Body of pancreas (tissue), 4 donors: ENCODE measurements at regions not wholly inside any gene's neighbourhood (a gene's known extent, or its start where the extent isn't known, plus 50 kb on each side); places are given as distances from the start of the nearest gene placed in this dataset.
"Not testable (repeated sequence)": the region's sequence is repeated elsewhere in the genome, so short reads cannot be mapped to it uniquely, and the experiment has no call there.

ENCODE experiments used
- ATAC-seq: fragments of 150-250 bp; one replicate; pipeline ENCODE4 v1.9.1; 2016
- DNase-seq, 4 donors: peaks; one replicate each; pipeline ENCODE4 v3.0.0-alpha.2; 2019
- H3K27ac ChIP-seq, 4 donors: fragments of 200-600 bp; sonication (generic); 1 replicate in 3 of 4; 2 replicates in 1 of 4; pipeline versions ENCODE4 v1.5.1 to v1.6.1; 2016 to 2019; ENCODE audit warnings: mild to moderate bottlenecking in 1 of 4, mixed read lengths in 1 of 4, moderate library complexity in 1 of 4
- H3K27me3 ChIP-seq, 2 donors: fragments of 200-600 bp; sonication (generic); one replicate each; pipeline ENCODE4 v1.6.0; 2016; ENCODE audit warnings: mild to moderate bottlenecking in 1 of 2
- H3K36me3 ChIP-seq, 2 donors: fragments of 200-600 bp; sonication (generic); replicated peaks in 1 of 2; 2 replicates each; pipeline ENCODE4 v1.5.1; 2016; ENCODE audit warnings: low read depth in 2 of 2; ENCODE audit not compliant: insufficient read depth in 1 of 2
- H3K4me1 ChIP-seq: fragments of 200-600 bp; sonication (generic); one replicate; pipeline ENCODE4 v1.6.0; 2016
- H3K4me3 ChIP-seq, 2 donors: fragments of 200-600 bp; sonication (generic); 1 replicate in 1 of 2; 2 replicates in 1 of 2; pipeline ENCODE4 v1.5.1; 2016 to 2019
- H3K9me3 ChIP-seq, 3 donors: fragments of 200-600 bp; sonication (generic); 1 replicate in 2 of 3; 2 replicates in 1 of 3; pipeline ENCODE4 v1.5.1; 2016
- CTCF ChIP-seq, 7 experiments: fragments of 450-650 bp in 4 of 7; fragments of 200-600 bp in 3 of 7; sonication (generic) in 3 of 7; IDR thresholded peaks; one replicate each; pipeline ENCODE4 v1.5.1; 2016 to 2019; ENCODE audit warnings: antibody characterized with exemption in 7 of 7
- POLR2A ChIP-seq, 3 donors: fragments of 450-650 bp; IDR thresholded peaks; one replicate each; pipeline ENCODE4 v1.6.1; 2016; ENCODE audit warnings: antibody characterized with exemption in 3 of 3, mild to moderate bottlenecking in 2 of 3
- WGBS, 2 donors: methylation state at CpG; one replicate each; pipeline ENCODE4 v1.1.5; 2017; 5-methylcytosine and 5-hydroxymethylcytosine counted together
- intact Hi-C: fragments of 100-400 bp; cut with DNase I; formaldehyde crosslinking; loops from one replicate; pipeline ENCODE4 v1.15.1; 2023

DNA sequence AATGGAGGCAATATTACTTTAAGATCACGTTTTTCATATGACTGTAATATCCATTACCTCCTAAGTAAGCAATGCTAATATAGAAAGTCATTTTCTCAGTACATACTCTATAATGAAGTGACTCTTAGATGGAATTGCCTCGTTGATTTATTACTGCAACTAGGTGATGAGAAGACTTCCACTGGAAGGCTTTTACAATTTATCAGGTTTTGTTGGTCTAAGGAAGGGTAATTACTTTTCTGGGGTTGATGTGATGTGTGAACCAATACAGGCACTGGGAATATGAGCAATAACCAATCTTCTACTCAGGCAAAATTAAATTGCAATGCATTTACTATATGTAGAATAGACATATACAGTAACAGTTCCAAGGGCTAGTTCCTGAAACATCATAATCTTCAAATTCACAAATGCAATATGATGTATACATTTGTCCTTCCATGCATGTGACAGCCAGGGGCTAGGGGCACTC, 635.0 kb downstream of the QKI start:
- H3K27me3 ChIP-seq = no peaks in the 10 kb centered on the region
- TF ChIP-seq CTCF (IDR thresholded peaks at IDR 0.05) = no peak
- TF ChIP-seq POLR2A (IDR thresholded peaks at IDR 0.05) = no peak

GRCh38 chr6:164048840-164049516, 634.5 kb downstream of the QKI start:
- H3K4me3 ChIP-seq = no peak overlapping the region
- no peaks in the 10 kb centered on the region for H3K36me3 ChIP-seq
- DNase-seq (no peak), ATAC-seq (no peak)
- no peaks in the 10 kb centered on the region for H3K27me3 ChIP-seq
- no peak overlapping the region for H3K27ac ChIP-seq
- H3K9me3 ChIP-seq = no peaks in the 10 kb centered on the region
- WGBS, 2 donors = 33 to 37% methylated on average over 6 of the region's 6 CpGs
- H3K4me1 ChIP-seq = no peaks in the 10 kb centered on the region
- TF ChIP-seq POLR2A (IDR thresholded peaks at IDR 0.05) = no peak
- TF ChIP-seq CTCF (IDR thresholded peaks at IDR 0.05) = no peak
- intact Hi-C loops = no loop called here

More for the DNA sequence above, 635.0 kb downstream of the QKI start:
- Histone ChIP-seq H3K9me3 (no peaks in the 10 kb centered on the region), H3K27ac (no peak overlapping the region), H3K36me3 (no peaks in the 10 kb centered on the region), H3K4me3 (no peak overlapping the region), H3K4me1 (no peaks in the 10 kb centered on the region)
- DNase-seq (no peak), ATAC-seq (no peak)
- intact Hi-C loops = no loop called here
- WGBS, 2 donors = 38 to 45% methylated on average over 2 of the region's 2 CpGs

DNA sequence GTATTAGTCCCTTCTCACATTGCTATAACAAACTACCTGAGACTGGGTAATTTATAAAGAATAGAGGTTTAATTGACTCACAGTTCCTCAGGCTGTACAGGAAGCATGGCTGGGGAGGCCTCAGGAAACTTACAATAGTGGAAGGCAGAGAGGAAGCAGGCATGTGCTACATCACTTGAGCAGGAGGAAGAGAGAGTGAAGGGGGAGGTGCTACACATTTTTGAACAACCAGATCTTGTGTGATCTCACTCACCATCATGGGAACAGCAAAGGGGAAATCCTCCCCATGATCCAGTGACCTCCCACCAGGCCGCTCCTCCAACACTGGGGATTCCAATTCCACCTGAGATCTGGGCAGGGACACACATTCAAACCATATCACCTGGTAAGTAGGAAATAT, 630.6 kb downstream of the QKI start:
- TF ChIP-seq POLR2A (IDR thresholded peaks at IDR 0.05) (no peak), CTCF (IDR thresholded peaks at IDR 0.05) (no peak)

DNA sequence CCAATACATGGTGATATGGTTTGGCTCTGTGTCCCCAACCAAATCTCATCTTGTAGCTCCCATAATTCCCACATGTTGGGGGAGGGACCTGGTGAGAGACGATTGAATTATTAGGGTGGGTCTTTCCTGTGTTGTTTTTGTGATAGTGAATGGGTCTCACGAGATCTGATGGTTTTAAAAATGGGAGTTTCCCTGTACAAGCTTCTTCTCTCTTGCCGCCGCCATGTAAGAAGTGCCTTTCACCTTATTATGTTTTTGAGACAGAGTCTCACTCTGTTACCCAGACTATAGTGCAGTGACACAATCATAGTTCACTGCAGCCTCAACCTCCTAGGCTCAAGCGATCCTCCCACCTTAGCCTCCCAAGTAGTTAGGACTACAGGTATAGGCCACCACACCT, 629.1 kb downstream of the QKI start:
- H3K4me1 ChIP-seq, H3K27ac ChIP-seq, intact Hi-C loops, H3K4me3 ChIP-seq, H3K36me3 ChIP-seq, H3K27me3 ChIP-seq, ATAC-seq, H3K9me3 ChIP-seq, DNase-seq: not testable (repeated sequence)
- 63 to 77% methylated on average over 5 of the region's 5 CpGs for WGBS, 2 donors

More for the DNA sequence above, 630.6 kb downstream of the QKI start:
- H3K27me3 ChIP-seq = no peaks in the 10 kb centered on the region
- H3K36me3 ChIP-seq = no peaks in the 10 kb centered on the region
- intact Hi-C loops = no loop called here
- H3K9me3 ChIP-seq = no peaks in the 10 kb centered on the region
- no peak overlapping the region for H3K27ac ChIP-seq
- no peaks in the 10 kb centered on the region for H3K4me1 ChIP-seq
- ATAC-seq (no peak), DNase-seq (no peak)
- H3K4me3 ChIP-seq = no peak overlapping the region
- WGBS, 2 donors = 67 to 77% methylated on average over 1 of the region's 1 CpG

GRCh38 chr6:164042212-164042611, 627.7 kb downstream of the QKI start:
- no peak for TF ChIP-seq POLR2A (IDR thresholded peaks at IDR 0.05)
- TF ChIP-seq CTCF (IDR thresholded peaks at IDR 0.05) = no peak
- no peak overlapping the region for H3K4me3 ChIP-seq
- H3K4me1 ChIP-seq = no peaks in the 10 kb centered on the region
- intact Hi-C loops = no loop called here
- DNase-seq = peak in 1 of 4 donors; percentile 8
- no peaks in the 10 kb centered on the region for H3K36me3 ChIP-seq
- no peaks in the 10 kb centered on the region for H3K27me3 ChIP-seq
- ATAC-seq = no peak
- H3K27ac ChIP-seq = no peak overlapping the region
- 45 to 58% methylated on average over 5 of the region's 5 CpGs for WGBS, 2 donors
- no peaks in the 10 kb centered on the region for H3K9me3 ChIP-seq
